Transverse colon (tissue), 4 donors: ENCODE measurements at regions not wholly inside any gene's neighbourhood (a gene's known extent, or its start where the extent isn't known, plus 50 kb on each side); places are given as distances from the start of the nearest gene placed in this dataset.

ENCODE experiments used
- DNase-seq: peaks from one replicate; pipeline ENCODE4 v3.0.0-alpha.2; 2019
- H3K27ac ChIP-seq, 4 donors: fragments of 200-600 bp; sonication (generic); 2 replicates each; pipeline ENCODE4 v1.5.1; 2016 to 2018; ENCODE audit warnings: inconsistent platforms in 4 of 4
- H3K27me3 ChIP-seq: fragments of 200-600 bp; sonication (generic); 2 replicates; pipeline ENCODE4 v1.5.1; 2017; ENCODE audit warnings: inconsistent platforms
- H3K36me3 ChIP-seq, 4 donors: fragments of 200-600 bp; sonication (generic); 2 replicates each; pipeline ENCODE4 v1.5.1; 2017 to 2019; ENCODE audit warnings: inconsistent platforms in 4 of 4
- H3K4me1 ChIP-seq, 4 donors: fragments of 200-600 bp; sonication (generic); 2 replicates each; pipeline ENCODE4 v1.5.1; 2017 to 2020; ENCODE audit warnings: inconsistent platforms in 4 of 4
- H3K4me3 ChIP-seq, 4 donors: fragments of 200-600 bp; sonication (generic); 1 replicate in 1 of 4; 2 replicates in 3 of 4; pipeline versions ENCODE4 v1.5.1 to v1.6.1; 2017 to 2019; ENCODE audit warnings: inconsistent platforms in 4 of 4
- H3K9me3 ChIP-seq, 2 donors: fragments of 200-600 bp; sonication (generic); 2 replicates each; pipeline ENCODE4 v1.5.1; 2017 to 2019; ENCODE audit warnings: inconsistent platforms in 2 of 2
- EP300 ChIP-seq: sonication (generic); formaldehyde crosslinking; IDR thresholded peaks from one replicate; pipeline ENCODE4 v1.6.1; 2017; ENCODE audit warnings: antibody characterized with exemption, low read depth
- POLR2A ChIP-seq: fragments of 450-650 bp; IDR thresholded peaks from one replicate; pipeline ENCODE4 v1.6.1; 2016; ENCODE audit warnings: antibody characterized with exemption, mild to moderate bottlenecking, moderate library complexity
- POLR2AphosphoS5 ChIP-seq, 3 donors: sonication (generic); formaldehyde crosslinking; IDR thresholded peaks; one replicate each; pipeline ENCODE4 v1.6.1; 2016; ENCODE audit warnings: antibody characterized with exemption in 3 of 3
- WGBS, 2 donors: methylation state at CpG; one replicate each; pipeline ENCODE4 v1.1.5; 2018; ENCODE audit warnings: low coverage in 1 of 2; 5-methylcytosine and 5-hydroxymethylcytosine counted together
- in situ Hi-C, 4 donors: fragments of 200-750 bp; cut with MboI; loops; one replicate each; pipeline versions ENCODE4 v1.15.0 to v1.15.1; 2017; ENCODE audit warnings: low sequenced_read_pairs in 3 of 4, low pct_ligation_motif_present in 1 of 4, low pct_unique_long_range_greater_than_20kb in 1 of 4
- intact Hi-C: fragments of 100-400 bp; cut with DNase I; formaldehyde crosslinking; loops from one replicate; pipeline ENCODE4 v1.15.1; 2023; ENCODE audit warnings: low total_unique reads
- TF ChIP-seq, protein P1 (sequence below), 5 experiments: fragments of 200-600 bp in 3 of 5; fragments of 450-650 bp in 2 of 5; sonication (generic) in 3 of 5; IDR thresholded peaks; 1 replicate in 2 of 5; 2 replicates in 3 of 5; pipeline ENCODE4 v1.5.1; 2016 to 2017; ENCODE audit warnings: antibody characterized with exemption in 5 of 5, inconsistent platforms in 3 of 5, mild to moderate bottlenecking in 2 of 5, moderate library complexity in 1 of 5

DNA sequence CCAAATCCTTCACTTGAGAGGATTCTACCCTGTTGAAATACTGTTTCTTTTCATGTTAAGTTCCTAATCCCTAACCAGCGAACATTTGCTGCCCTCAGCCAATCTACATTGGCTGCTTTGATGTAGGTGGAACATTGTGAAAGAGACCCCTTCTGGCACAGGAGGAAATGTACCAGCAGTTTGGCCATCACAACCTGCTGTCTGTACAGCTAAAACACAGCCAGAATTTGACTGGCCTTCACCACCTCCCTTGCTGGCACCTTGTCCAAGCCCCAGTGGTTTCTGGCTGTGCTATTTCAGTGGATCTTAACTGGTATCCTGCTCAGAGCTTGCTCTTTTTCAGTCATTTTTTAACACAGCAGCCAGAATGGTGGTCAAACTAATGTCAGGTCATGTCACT lies 202.1 kb upstream of the EPHA7 start:
- H3K27me3 ChIP-seq, result no peaks in the 10 kb centered on the region
- no peaks in the 10 kb centered on the region for H3K36me3 ChIP-seq
- no peak for DNase-seq
- H3K9me3 ChIP-seq, result no peaks in the 10 kb centered on the region
- in situ Hi-C loops (no loop called here), intact Hi-C loops (no loop called here)
- no peak overlapping the region for H3K4me3 ChIP-seq
- WGBS, 2 donors, result 76% methylated on average over 1 of the region's 1 CpG; no CpG with 5 or more reads in 1 of the 2 donors
- TF ChIP-seq POLR2A (no peak), EP300 (no peak), POLR2AphosphoS5 (IDR thresholded peaks at IDR 0.05) (no peak)
- TF ChIP-seq, protein P1, sequence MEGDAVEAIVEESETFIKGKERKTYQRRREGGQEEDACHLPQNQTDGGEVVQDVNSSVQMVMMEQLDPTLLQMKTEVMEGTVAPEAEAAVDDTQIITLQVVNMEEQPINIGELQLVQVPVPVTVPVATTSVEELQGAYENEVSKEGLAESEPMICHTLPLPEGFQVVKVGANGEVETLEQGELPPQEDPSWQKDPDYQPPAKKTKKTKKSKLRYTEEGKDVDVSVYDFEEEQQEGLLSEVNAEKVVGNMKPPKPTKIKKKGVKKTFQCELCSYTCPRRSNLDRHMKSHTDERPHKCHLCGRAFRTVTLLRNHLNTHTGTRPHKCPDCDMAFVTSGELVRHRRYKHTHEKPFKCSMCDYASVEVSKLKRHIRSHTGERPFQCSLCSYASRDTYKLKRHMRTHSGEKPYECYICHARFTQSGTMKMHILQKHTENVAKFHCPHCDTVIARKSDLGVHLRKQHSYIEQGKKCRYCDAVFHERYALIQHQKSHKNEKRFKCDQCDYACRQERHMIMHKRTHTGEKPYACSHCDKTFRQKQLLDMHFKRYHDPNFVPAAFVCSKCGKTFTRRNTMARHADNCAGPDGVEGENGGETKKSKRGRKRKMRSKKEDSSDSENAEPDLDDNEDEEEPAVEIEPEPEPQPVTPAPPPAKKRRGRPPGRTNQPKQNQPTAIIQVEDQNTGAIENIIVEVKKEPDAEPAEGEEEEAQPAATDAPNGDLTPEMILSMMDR (IDR thresholded peaks at IDR 0.05), result no peak
- no peaks in the 10 kb centered on the region for H3K4me1 ChIP-seq
- no peak overlapping the region for H3K27ac ChIP-seq

DNA sequence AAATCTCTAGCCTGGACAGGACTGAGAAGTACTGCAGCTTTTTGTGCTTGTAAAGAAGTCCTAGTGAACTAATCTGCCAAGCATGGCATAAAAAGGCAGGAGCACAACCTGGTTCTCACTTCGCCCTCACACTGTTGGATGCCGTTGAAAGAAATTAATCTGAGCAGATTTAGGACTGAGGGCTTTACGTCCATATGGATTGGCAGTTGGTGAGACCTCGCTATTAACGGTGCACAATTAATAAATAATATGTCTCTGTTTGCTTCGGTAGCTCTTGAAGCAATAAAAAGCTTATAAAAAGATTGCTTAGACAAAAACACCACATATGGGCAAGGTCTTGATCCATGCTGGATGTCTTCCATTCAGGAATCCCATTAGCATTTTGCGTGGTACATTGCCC lies 185.6 kb upstream of the EPHA7 start:
- TF ChIP-seq, protein P1 (IDR thresholded peaks at IDR 0.05), result no peak
- no peak for TF ChIP-seq POLR2AphosphoS5 (IDR thresholded peaks at IDR 0.05)
- TF ChIP-seq EP300, result no peak
- no peak for TF ChIP-seq POLR2A
- 82 to 83% methylated on average over 2 to 7 of the region's 7 CpGs for WGBS, 2 donors
- Histone ChIP-seq H3K4me3 (no peak overlapping the region), H3K36me3 (no peaks in the 10 kb centered on the region), H3K9me3 (no peaks in the 10 kb centered on the region), H3K27me3 (no peaks in the 10 kb centered on the region), H3K27ac (no peak overlapping the region), H3K4me1 (no peaks in the 10 kb centered on the region)
- intact Hi-C loops, result no loop called here
- DNase-seq, result no peak
- in situ Hi-C loops, result no loop called here

DNA sequence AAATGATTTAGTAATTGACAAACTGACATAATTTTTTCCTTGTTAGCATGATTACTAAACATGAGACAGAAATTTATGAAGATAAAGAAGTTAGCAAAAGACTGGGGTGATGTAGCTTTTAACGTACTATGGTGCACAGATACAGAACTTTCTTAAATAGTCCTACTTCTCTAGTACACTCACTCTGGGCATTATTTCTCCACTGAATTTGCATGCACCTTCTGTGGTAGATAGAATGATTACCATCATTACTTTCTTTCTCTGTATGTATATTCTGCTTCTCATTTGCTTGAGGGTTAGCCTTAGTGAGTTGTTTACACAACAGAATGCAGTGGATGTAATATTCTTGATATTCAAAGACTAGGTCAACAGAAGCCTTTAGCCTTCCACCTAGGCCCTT lies 173.1 kb upstream of the EPHA7 start:
- intact Hi-C loops (no loop called here), in situ Hi-C loops (no loop called here)
- Histone ChIP-seq H3K4me3 (no peak overlapping the region), H3K4me1 (no peaks in the 10 kb centered on the region), H3K36me3 (no peaks in the 10 kb centered on the region), H3K27me3 (no peaks in the 10 kb centered on the region), H3K9me3 (no peaks in the 10 kb centered on the region), H3K27ac (no peak overlapping the region)
- 89 to 98% methylated on average over 1 of the region's 1 CpG for WGBS, 2 donors
- DNase-seq, result no peak
- TF ChIP-seq POLR2AphosphoS5 (IDR thresholded peaks at IDR 0.05), result no peak
- TF ChIP-seq POLR2A, result no peak
- TF ChIP-seq, protein P1 (IDR thresholded peaks at IDR 0.05), result no peak
- no peak for TF ChIP-seq EP300

DNA sequence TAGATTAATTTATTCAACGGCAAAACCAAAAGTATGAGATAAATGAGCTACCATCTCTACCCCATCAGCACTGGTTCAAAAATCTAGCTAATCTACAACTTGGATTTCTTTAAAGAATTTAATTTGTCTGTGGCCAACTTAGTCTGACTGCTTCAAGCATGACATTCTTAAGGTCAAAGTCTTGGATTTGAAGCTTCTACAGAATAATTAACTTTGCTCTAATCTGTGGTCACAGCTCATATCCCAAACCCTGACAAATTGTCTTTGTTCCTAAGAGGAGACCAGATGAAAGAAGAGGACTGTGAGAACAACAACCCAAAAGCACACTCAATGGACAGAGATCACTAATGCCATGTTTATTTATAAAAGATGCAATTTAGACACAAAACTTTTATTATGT lies 166.9 kb upstream of the EPHA7 start:
- no peaks in the 10 kb centered on the region for H3K9me3 ChIP-seq
- H3K4me3 ChIP-seq, result no peak overlapping the region
- no peaks in the 10 kb centered on the region for H3K4me1 ChIP-seq
- TF ChIP-seq, protein P1 (IDR thresholded peaks at IDR 0.05), result no peak
- TF ChIP-seq EP300 (no peak), POLR2AphosphoS5 (IDR thresholded peaks at IDR 0.05) (no peak), POLR2A (no peak)
- in situ Hi-C loops, result no loop called here
- H3K27ac ChIP-seq, result no peak overlapping the region
- 33 to 88% methylated on average over 1 of the region's 1 CpG for WGBS, 2 donors
- no peaks in the 10 kb centered on the region for H3K36me3 ChIP-seq
- no peak for DNase-seq
- no peaks in the 10 kb centered on the region for H3K27me3 ChIP-seq
- intact Hi-C loops, result no loop called here
